ENCODE measurements at regions not wholly inside any gene's neighbourhood (a gene's known extent, or its start where the extent isn't known, plus 50 kb on each side); places are given as distances from the start of the nearest gene placed in this dataset.

GRCh38 chr7:157080111-157080730, 58.5 kb upstream of the UBE3C start:
- peaks cover 19 to 46% (median 33%) of the 10 kb centered on the region in 5 donors for H3K27me3 ChIP-seq (ENCODE audit: control insufficient read depth in 5 of 5, insufficient read depth in 4 of 5, low read length in 5 of 5)

GRCh38 chr7:157086508-157087187, 52.1 kb upstream of the UBE3C start:
- no peaks in the 10 kb centered on the region for H3K36me3 ChIP-seq (ENCODE audit: control insufficient read depth in 5 of 5, insufficient read depth in 5 of 5, low read length in 5 of 5)
- H3K4me3 ChIP-seq (ENCODE audit: low read depth in 1 of 5, low read length in 5 of 5): no peak overlapping the region
- H3K27me3 ChIP-seq (ENCODE audit: control insufficient read depth in 5 of 5, insufficient read depth in 4 of 5, low read length in 5 of 5): peaks cover 11 to 16% (median 13%) of the 10 kb centered on the region in 5 donors
- no peak overlapping the region for H3K9ac ChIP-seq (ENCODE audit: low read length in 5 of 5)
- H3K4me1 ChIP-seq (ENCODE audit: control insufficient read depth in 5 of 5, insufficient read depth in 5 of 5, low read length in 5 of 5): no peaks in the 10 kb centered on the region
- H3K27ac ChIP-seq (ENCODE audit: low read depth, low read length): no peak overlapping the region
- H3K9me3 ChIP-seq (ENCODE audit: control insufficient read depth in 5 of 5, low read length in 5 of 5): peaks cover 2 to 30% (median 19%) of the 10 kb centered on the region in 5 donors

More at GRCh38 chr7:157080111-157080730, 58.5 kb upstream of the UBE3C start:
- H3K4me1 ChIP-seq (ENCODE audit: control insufficient read depth in 5 of 5, insufficient read depth in 5 of 5, low read length in 5 of 5): peaks cover 0 to 4% (median 0%) of the 10 kb centered on the region in 5 donors
- H3K9ac ChIP-seq (ENCODE audit: low read length in 5 of 5): no peak overlapping the region
- no peaks in the 10 kb centered on the region for H3K36me3 ChIP-seq (ENCODE audit: control insufficient read depth in 5 of 5, insufficient read depth in 5 of 5, low read length in 5 of 5)
- H3K9me3 ChIP-seq (ENCODE audit: control insufficient read depth in 5 of 5, low read length in 5 of 5): peaks cover 2 to 30% (median 17%) of the 10 kb centered on the region in 5 donors
- no peak overlapping the region for H3K27ac ChIP-seq (ENCODE audit: low read depth, low read length)
- H3K4me3 ChIP-seq (ENCODE audit: low read depth in 1 of 5, low read length in 5 of 5): no peak overlapping the region

GRCh38 chr7:157087646-157088045, 51.1 kb upstream of the UBE3C start:
- peaks cover 2 to 26% (median 13%) of the 10 kb centered on the region in 5 donors for H3K9me3 ChIP-seq (ENCODE audit: control insufficient read depth in 5 of 5, low read length in 5 of 5)
- no peak overlapping the region for H3K4me3 ChIP-seq (ENCODE audit: low read depth in 1 of 5, low read length in 5 of 5)
- H3K27me3 ChIP-seq (ENCODE audit: control insufficient read depth in 5 of 5, insufficient read depth in 4 of 5, low read length in 5 of 5): peaks cover 10 to 16% (median 13%) of the 10 kb centered on the region in 5 donors
- H3K4me1 ChIP-seq (ENCODE audit: control insufficient read depth in 5 of 5, insufficient read depth in 5 of 5, low read length in 5 of 5): no peaks in the 10 kb centered on the region
- H3K9ac ChIP-seq (ENCODE audit: low read length in 5 of 5): no peak overlapping the region
- no peak overlapping the region for H3K27ac ChIP-seq (ENCODE audit: low read depth, low read length)
- H3K36me3 ChIP-seq (ENCODE audit: control insufficient read depth in 5 of 5, insufficient read depth in 5 of 5, low read length in 5 of 5): no peaks in the 10 kb centered on the region

GRCh38 chr7:157088136-157088535, 50.6 kb upstream of the UBE3C start:
- Histone ChIP-seq H3K9ac (ENCODE audit: low read length in 5 of 5) (no peak overlapping the region), H3K4me1 (ENCODE audit: control insufficient read depth in 5 of 5, insufficient read depth in 5 of 5, low read length in 5 of 5) (no peaks in the 10 kb centered on the region), H3K9me3 (ENCODE audit: control insufficient read depth in 5 of 5, low read length in 5 of 5) (peaks cover 3 to 24% (median 15%) of the 10 kb centered on the region in 5 donors), H3K27ac (ENCODE audit: low read depth, low read length) (no peak overlapping the region), H3K36me3 (ENCODE audit: control insufficient read depth in 5 of 5, insufficient read depth in 5 of 5, low read length in 5 of 5) (no peaks in the 10 kb centered on the region), H3K4me3 (ENCODE audit: low read depth in 1 of 5, low read length in 5 of 5) (no peak overlapping the region), H3K27me3 (ENCODE audit: control insufficient read depth in 5 of 5, insufficient read depth in 4 of 5, low read length in 5 of 5) (peaks cover 10 to 15% (median 13%) of the 10 kb centered on the region in 5 donors)
